Neural progenitor cell (in vitro differentiated cells): ENCODE measurements at regions not wholly inside any gene's neighbourhood (a gene's known extent, or its start where the extent isn't known, plus 50 kb on each side); places are given as distances from the start of the nearest gene placed in this dataset.

Experiments used
- EZH2phosphoT487 ChIP-seq: fragments of 200-600 bp; sonication (generic); IDR thresholded peaks from 2 replicates; pipeline ENCODE4 v1.6.1; 2017; ENCODE audit warnings: antibody characterized with exemption
- TF ChIP-seq, protein P1 (sequence below): fragments of 200-600 bp; sonication (generic); IDR thresholded peaks from 2 replicates; pipeline ENCODE4 v1.5.1; 2017; ENCODE audit warnings: antibody characterized with exemption, mild to moderate bottlenecking

GRCh38 chr1:217955723-217956122 lies 324.6 kb downstream of the SPATA17 start:
- TF ChIP-seq, protein P1, sequence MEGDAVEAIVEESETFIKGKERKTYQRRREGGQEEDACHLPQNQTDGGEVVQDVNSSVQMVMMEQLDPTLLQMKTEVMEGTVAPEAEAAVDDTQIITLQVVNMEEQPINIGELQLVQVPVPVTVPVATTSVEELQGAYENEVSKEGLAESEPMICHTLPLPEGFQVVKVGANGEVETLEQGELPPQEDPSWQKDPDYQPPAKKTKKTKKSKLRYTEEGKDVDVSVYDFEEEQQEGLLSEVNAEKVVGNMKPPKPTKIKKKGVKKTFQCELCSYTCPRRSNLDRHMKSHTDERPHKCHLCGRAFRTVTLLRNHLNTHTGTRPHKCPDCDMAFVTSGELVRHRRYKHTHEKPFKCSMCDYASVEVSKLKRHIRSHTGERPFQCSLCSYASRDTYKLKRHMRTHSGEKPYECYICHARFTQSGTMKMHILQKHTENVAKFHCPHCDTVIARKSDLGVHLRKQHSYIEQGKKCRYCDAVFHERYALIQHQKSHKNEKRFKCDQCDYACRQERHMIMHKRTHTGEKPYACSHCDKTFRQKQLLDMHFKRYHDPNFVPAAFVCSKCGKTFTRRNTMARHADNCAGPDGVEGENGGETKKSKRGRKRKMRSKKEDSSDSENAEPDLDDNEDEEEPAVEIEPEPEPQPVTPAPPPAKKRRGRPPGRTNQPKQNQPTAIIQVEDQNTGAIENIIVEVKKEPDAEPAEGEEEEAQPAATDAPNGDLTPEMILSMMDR: no peak
- no peak for TF ChIP-seq EZH2phosphoT487
